Panc1 (cell line): ENCODE measurements at regions not wholly inside any gene's neighbourhood (a gene's known extent, or its start where the extent isn't known, plus 50 kb on each side); places are given as distances from the start of the nearest gene placed in this dataset.
A peak's percentile ranks its signal among the peaks of the same experiment; 100 is the strongest.

Experiments used
- ATAC-seq: fragments of 200-7000 bp; cut with Tn5 transposase; 2 replicates; pipeline ENCODE4 v1.9.1; 2020; ENCODE audit warnings: mild to moderate bottlenecking, moderate library complexity
- BruUV-seq: library from RNA; stranded (reverse); fragments of 400-500 nt; replicated peaks from 2 replicates; lab custom pipeline; 2021; lab: Mats Ljungman, UMichigan
- CTCF ChIA-PET: fragments of 300-600 bp; sonication (Branson Sonifier 250); formaldehyde crosslinking; loops from one replicate; lab custom pipeline; 2022; ENCODE audit warnings: antibody characterized with exemption; lab: Charles Lee
- POLR2A ChIA-PET: fragments of 300-600 bp; sonication (Branson Sonifier 250); formaldehyde crosslinking; loops from one replicate; lab custom pipeline; 2022; ENCODE audit warnings: antibody characterized with exemption; lab: Charles Lee
- DNase-seq: peaks from one replicate; pipeline ENCODE4 v3.0.0-alpha.2; 2010; ENCODE audit warnings: low read depth, low spot score
- H3K27ac ChIP-seq: 2 replicates; pipeline ENCODE4 v1.5.1; 2011; ENCODE audit warnings: mild to moderate bottlenecking, low read length, inconsistent platforms
- H3K27me3 ChIP-seq: fragments of 200-500 bp; sonication (Bioruptor generic); 2 replicates; pipeline ENCODE4 v1.6.0; 2014; ENCODE audit warnings: low read length, inconsistent platforms; ENCODE audit not compliant: control insufficient read depth, insufficient read depth
- H3K36me3 ChIP-seq: fragments of 200-500 bp; sonication (Bioruptor generic); 2 replicates; pipeline ENCODE4 v1.5.1; 2014; ENCODE audit warnings: inconsistent platforms, mild to moderate bottlenecking, low read length, moderate library complexity; ENCODE audit not compliant: control insufficient read depth, insufficient read depth
- H3K4me1 ChIP-seq: 2 replicates; pipeline ENCODE4 v1.5.1; 2011; ENCODE audit warnings: inconsistent platforms, mild to moderate bottlenecking, low read length, moderate library complexity; ENCODE audit not compliant: control insufficient read depth, insufficient read depth
- H3K4me3 ChIP-seq, 2 experiments: 2 replicates each; pipeline ENCODE4 v1.5.1; 2011 to 2012; ENCODE audit warnings: low read depth in 2 of 2, low read length in 2 of 2, mild to moderate bottlenecking in 2 of 2, inconsistent platforms in 1 of 2, moderate library complexity in 1 of 2
- H3K9me3 ChIP-seq: fragments of 200-500 bp; sonication (Bioruptor generic); 2 replicates; pipeline ENCODE4 v1.5.1; 2014; ENCODE audit warnings: low read depth, mild to moderate bottlenecking, inconsistent platforms, low read length, moderate library complexity; ENCODE audit not compliant: control insufficient read depth, insufficient read depth
- POLR2AphosphoS5 ChIP-seq: IDR thresholded peaks from 2 replicates; pipeline ENCODE4 v1.6.1; 2012; ENCODE audit warnings: mild to moderate bottlenecking, low read depth, low read length, moderate library complexity
- SIN3A ChIP-seq: IDR thresholded peaks from 2 replicates; pipeline ENCODE4 v1.6.1; 2012; ENCODE audit warnings: low read depth, mild to moderate bottlenecking, low read length, moderate library complexity, borderline replicate concordance; ENCODE audit not compliant: insufficient read depth
- TCF7L2 ChIP-seq: IDR thresholded peaks from 2 replicates; pipeline ENCODE4 v1.6.1; 2011; ENCODE audit warnings: mild to moderate bottlenecking, low read depth, low read length, inconsistent platforms
- in situ Hi-C: cut with HindIII; loops from 2 replicates; pipeline ENCODE4 v1.10.0; 2016; ENCODE audit warnings: low sequenced_read_pairs, low pct_unique_long_range_greater_than_20kb
- intact Hi-C: fragments of 100-400 bp; cut with micrococcal nuclease; formaldehyde crosslinking; loops from one replicate; pipeline ENCODE4 v1.10.0; 2022; ENCODE audit not compliant: unreplicated experiment
- TF ChIP-seq, protein P1 (sequence below), 2 experiments: IDR thresholded peaks; 2 replicates each; pipeline ENCODE4 v1.6.1; 2011 to 2012; ENCODE audit warnings: low read depth in 2 of 2, control low read depth in 1 of 2, low read length in 1 of 2, mild to moderate bottlenecking in 1 of 2, moderate library complexity in 1 of 2; ENCODE audit not compliant: insufficient read depth in 1 of 2
- TF ChIP-seq, protein P2 (sequence below): fragments of 450-650 bp; IDR thresholded peaks from 2 replicates; pipeline ENCODE4 v1.5.1; 2017; ENCODE audit warnings: mild to moderate bottlenecking

DNA sequence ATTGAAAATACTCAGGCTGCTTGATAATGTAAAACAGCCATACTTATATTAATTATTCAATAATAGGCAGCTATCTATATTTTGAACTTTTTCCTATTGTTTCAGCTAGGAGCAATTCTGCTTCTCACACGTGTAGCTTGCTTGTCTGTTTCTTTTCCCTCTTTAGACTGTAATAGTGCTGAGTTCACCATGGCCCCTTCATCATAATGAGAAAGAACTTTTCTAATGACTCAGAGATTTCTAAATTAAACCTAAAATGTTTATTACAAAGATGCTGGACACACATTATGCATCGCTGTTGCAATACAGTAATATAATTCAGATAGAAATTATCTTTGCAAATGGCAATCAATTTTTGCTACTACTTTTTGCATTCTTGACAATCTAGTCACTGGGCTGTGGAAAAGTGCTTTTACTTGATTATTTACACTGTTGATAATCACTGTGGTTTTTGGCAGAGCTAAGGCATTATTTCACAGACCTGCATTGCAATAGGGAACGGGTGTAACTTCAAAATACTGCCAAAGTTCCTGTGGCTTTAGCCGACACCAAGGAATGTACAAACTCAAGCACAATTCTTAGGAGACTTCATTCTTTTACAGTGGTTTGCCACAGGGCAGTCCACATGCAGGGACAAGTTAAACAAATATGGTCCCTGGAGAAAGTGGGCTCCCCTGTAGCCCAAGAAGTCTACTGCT, 281.0 kb upstream of the TBL1XR1 start:
- intact Hi-C loops (loop anchor here (2.0 to 10.0 kb wide), 5 partner anchors 116 to 586 kb away; no protein-coding TSS in a partner anchor), in situ Hi-C loops (no loop called here)
- no peaks in the 10 kb centered on the region for H3K9me3 ChIP-seq
- H3K27me3 ChIP-seq, result no peaks in the 10 kb centered on the region
- ChIA-PET POLR2A (interaction anchor here (0.6 kb wide), 1 partner anchor 428 kb away, joined by 5 read pairs; no protein-coding TSS in a partner anchor), CTCF (no interaction called here)
- DNase-seq, result peak; percentile 95
- no TSS peak for BruUV-seq
- peak overlapping the region in 1 of 2 experiments; percentile 21; a peak in 1 of 4 replicates for H3K4me3 ChIP-seq
- H3K27ac ChIP-seq, result peak overlapping the region; percentile 93
- TF ChIP-seq POLR2AphosphoS5 (peak; percentile 96), SIN3A (no peak), TCF7L2 (peak; percentile 94)
- TF ChIP-seq, protein P1, sequence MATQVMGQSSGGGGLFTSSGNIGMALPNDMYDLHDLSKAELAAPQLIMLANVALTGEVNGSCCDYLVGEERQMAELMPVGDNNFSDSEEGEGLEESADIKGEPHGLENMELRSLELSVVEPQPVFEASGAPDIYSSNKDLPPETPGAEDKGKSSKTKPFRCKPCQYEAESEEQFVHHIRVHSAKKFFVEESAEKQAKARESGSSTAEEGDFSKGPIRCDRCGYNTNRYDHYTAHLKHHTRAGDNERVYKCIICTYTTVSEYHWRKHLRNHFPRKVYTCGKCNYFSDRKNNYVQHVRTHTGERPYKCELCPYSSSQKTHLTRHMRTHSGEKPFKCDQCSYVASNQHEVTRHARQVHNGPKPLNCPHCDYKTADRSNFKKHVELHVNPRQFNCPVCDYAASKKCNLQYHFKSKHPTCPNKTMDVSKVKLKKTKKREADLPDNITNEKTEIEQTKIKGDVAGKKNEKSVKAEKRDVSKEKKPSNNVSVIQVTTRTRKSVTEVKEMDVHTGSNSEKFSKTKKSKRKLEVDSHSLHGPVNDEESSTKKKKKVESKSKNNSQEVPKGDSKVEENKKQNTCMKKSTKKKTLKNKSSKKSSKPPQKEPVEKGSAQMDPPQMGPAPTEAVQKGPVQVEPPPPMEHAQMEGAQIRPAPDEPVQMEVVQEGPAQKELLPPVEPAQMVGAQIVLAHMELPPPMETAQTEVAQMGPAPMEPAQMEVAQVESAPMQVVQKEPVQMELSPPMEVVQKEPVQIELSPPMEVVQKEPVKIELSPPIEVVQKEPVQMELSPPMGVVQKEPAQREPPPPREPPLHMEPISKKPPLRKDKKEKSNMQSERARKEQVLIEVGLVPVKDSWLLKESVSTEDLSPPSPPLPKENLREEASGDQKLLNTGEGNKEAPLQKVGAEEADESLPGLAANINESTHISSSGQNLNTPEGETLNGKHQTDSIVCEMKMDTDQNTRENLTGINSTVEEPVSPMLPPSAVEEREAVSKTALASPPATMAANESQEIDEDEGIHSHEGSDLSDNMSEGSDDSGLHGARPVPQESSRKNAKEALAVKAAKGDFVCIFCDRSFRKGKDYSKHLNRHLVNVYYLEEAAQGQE (IDR thresholded peaks at IDR 0.05; ENCODE audit: insufficient read depth in 1 of 2, low read depth in 2 of 2, low read length in 1 of 2), result peak in 1 of 2 experiments; percentile 60; a peak in 2 of 4 replicates
- TF ChIP-seq, protein P2, sequence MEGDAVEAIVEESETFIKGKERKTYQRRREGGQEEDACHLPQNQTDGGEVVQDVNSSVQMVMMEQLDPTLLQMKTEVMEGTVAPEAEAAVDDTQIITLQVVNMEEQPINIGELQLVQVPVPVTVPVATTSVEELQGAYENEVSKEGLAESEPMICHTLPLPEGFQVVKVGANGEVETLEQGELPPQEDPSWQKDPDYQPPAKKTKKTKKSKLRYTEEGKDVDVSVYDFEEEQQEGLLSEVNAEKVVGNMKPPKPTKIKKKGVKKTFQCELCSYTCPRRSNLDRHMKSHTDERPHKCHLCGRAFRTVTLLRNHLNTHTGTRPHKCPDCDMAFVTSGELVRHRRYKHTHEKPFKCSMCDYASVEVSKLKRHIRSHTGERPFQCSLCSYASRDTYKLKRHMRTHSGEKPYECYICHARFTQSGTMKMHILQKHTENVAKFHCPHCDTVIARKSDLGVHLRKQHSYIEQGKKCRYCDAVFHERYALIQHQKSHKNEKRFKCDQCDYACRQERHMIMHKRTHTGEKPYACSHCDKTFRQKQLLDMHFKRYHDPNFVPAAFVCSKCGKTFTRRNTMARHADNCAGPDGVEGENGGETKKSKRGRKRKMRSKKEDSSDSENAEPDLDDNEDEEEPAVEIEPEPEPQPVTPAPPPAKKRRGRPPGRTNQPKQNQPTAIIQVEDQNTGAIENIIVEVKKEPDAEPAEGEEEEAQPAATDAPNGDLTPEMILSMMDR, result no peak
- H3K4me1 ChIP-seq, result peaks cover 40% of the 10 kb centered on the region
- ATAC-seq, result peak; percentile 98
- no peaks in the 10 kb centered on the region for H3K36me3 ChIP-seq

GRCh38 chr3:177479630-177480029, 282.3 kb upstream of the TBL1XR1 start:
- no peak for DNase-seq
- H3K27me3 ChIP-seq, result no peaks in the 10 kb centered on the region
- in situ Hi-C loops, result no loop called here
- POLR2A ChIA-PET, result no interaction called here
- no TSS peak for BruUV-seq
- no peak overlapping the region for H3K4me3 ChIP-seq
- CTCF ChIA-PET, result no interaction called here
- intact Hi-C loops, result loop anchor here (2.0 to 10.0 kb wide), 5 partner anchors 117 to 585 kb away; no protein-coding TSS in a partner anchor
- no peak for ATAC-seq
- H3K36me3 ChIP-seq, result no peaks in the 10 kb centered on the region
- H3K27ac ChIP-seq, result peak overlapping the region; percentile 93
- no peaks in the 10 kb centered on the region for H3K9me3 ChIP-seq
- H3K4me1 ChIP-seq, result peaks cover 38% of the 10 kb centered on the region
- TF ChIP-seq TCF7L2, result no peak
- TF ChIP-seq, protein P1 (IDR thresholded peaks at IDR 0.05; ENCODE audit: insufficient read depth in 1 of 2, low read depth in 2 of 2, low read length in 1 of 2), result no peak
- TF ChIP-seq, protein P2, result no peak
- TF ChIP-seq SIN3A, result no peak
- TF ChIP-seq POLR2AphosphoS5, result no peak
